22Rv1 (cell line): ENCODE measurements at regions not wholly inside any gene's neighbourhood (a gene's known extent, or its start where the extent isn't known, plus 50 kb on each side); places are given as distances from the start of the nearest gene placed in this dataset.

ENCODE experiments used
- CTCF ChIP-seq: fragments of 450-650 bp; IDR thresholded peaks from 2 replicates; pipeline ENCODE4 v1.5.1; 2017; ENCODE audit warnings: mild to moderate bottlenecking
- ZFX ChIP-seq: fragments of 450-650 bp; IDR thresholded peaks from 2 replicates; pipeline ENCODE4 v1.6.1; 2017; ENCODE audit warnings: antibody characterized with exemption, borderline replicate concordance

DNA sequence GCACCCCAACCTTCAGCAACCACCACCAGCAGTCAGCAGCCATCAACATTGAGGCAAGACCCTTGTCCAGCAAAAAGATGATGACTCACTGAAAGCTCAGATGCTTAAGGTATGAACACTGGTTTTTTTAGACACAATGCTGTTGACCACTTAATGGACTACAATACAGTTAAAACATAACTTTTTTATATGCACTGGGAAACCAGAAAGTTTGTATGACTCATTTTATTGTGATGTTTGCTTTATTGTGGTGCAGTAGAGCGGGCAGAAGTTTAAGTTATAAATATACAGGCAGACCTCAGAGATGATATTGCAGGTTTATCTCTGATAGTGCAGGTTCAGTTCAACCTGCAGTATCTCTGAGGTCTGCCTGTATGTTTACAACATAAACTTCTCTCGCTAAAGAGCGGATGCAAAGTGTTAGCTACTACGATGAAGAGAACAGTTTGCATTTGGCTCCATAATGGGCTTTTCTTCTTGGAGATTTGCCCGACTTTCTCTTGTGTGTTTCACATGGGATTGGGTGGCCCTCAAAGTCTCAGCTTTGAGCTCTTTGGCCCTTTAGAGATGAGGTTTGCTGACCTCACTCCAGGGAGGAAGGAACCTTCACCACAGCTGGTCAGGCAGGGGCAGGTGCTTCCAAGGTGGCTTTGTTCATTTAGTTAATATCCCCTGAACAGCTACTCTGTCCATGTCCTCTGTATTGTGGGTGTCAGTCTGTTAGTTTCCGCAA lies 84.4 kb upstream of the SHH start:
- TF ChIP-seq CTCF (no peak), ZFX (no peak)
